Liver (tissue), 8 donors: ENCODE measurements at regions not wholly inside any gene's neighbourhood (a gene's known extent, or its start where the extent isn't known, plus 50 kb on each side); places are given as distances from the start of the nearest gene placed in this dataset.

Source experiments
- DNase-seq: peaks from one replicate; pipeline ENCODE4 v3.0.0-alpha.2; 2017; ENCODE audit warnings: low spot score
- H3K27ac ChIP-seq, 2 donors: one replicate each; pipeline ENCODE4 v1.7.0; 2013; ENCODE audit warnings: inconsistent platforms in 2 of 2, low read length in 2 of 2, control low read depth in 1 of 2, low read depth in 1 of 2, mild to moderate bottlenecking in 1 of 2
- H3K27me3 ChIP-seq, 4 donors: one replicate each; pipeline versions ENCODE4 v1.6.1 to v1.7.0; 2013; ENCODE audit warnings: low read length in 3 of 4, inconsistent platforms in 1 of 4, mild to moderate bottlenecking in 1 of 4, moderate library complexity in 1 of 4; ENCODE audit not compliant: control insufficient read depth in 4 of 4, insufficient read depth in 4 of 4
- H3K36me3 ChIP-seq, 4 donors: one replicate each; pipeline versions ENCODE4 v1.6.1 to v1.7.0; 2013; ENCODE audit warnings: low read length in 3 of 4, mild to moderate bottlenecking in 3 of 4, low read depth in 1 of 4, moderate library complexity in 1 of 4; ENCODE audit not compliant: control insufficient read depth in 4 of 4, insufficient read depth in 3 of 4
- H3K4me1 ChIP-seq, 4 donors: one replicate each; pipeline versions ENCODE4 v1.6.1 to v1.7.0; 2013; ENCODE audit warnings: low read length in 3 of 4, mild to moderate bottlenecking in 3 of 4, moderate library complexity in 1 of 4; ENCODE audit not compliant: control insufficient read depth in 4 of 4, insufficient read depth in 4 of 4
- H3K4me3 ChIP-seq, 3 donors: one replicate each; pipeline versions ENCODE4 v1.6.1 to v1.7.0; 2013; ENCODE audit warnings: low read length in 3 of 3, control low read depth in 1 of 3, low read depth in 1 of 3, mild to moderate bottlenecking in 1 of 3
- H3K9ac ChIP-seq, 2 donors: one replicate each; pipeline ENCODE4 v1.7.0; 2013; ENCODE audit warnings: low read length in 2 of 2, mild to moderate bottlenecking in 2 of 2, moderate library complexity in 2 of 2, control low read depth in 1 of 2, low read depth in 1 of 2
- H3K9me3 ChIP-seq, 4 donors: one replicate each; pipeline versions ENCODE4 v1.6.1 to v1.7.0; 2013; ENCODE audit warnings: low read length in 3 of 4; ENCODE audit not compliant: control insufficient read depth in 4 of 4
- ATF3 ChIP-seq: IDR thresholded peaks from 2 replicates; pipeline ENCODE4 v1.6.1; 2016; ENCODE audit warnings: antibody characterized with exemption
- CTCF ChIP-seq: fragments of 150-350 bp; IDR thresholded peaks from 2 replicates; pipeline ENCODE4 v1.5.1; 2017; ENCODE audit warnings: improper control_type of control experiment, low read depth, low read length; ENCODE audit not compliant: missing input control
- EGR1 ChIP-seq, 2 donors: IDR thresholded peaks; 2 replicates each; pipeline ENCODE4 v1.6.1; 2016 to 2018; ENCODE audit warnings: antibody characterized with exemption in 2 of 2, low read depth in 2 of 2
- FOXA1 ChIP-seq: IDR thresholded peaks from 2 replicates; pipeline ENCODE4 v1.6.1; 2016; ENCODE audit warnings: antibody characterized with exemption
- FOXA2 ChIP-seq: IDR thresholded peaks from 2 replicates; pipeline ENCODE4 v1.6.1; 2016; ENCODE audit warnings: antibody characterized with exemption
- GABPA ChIP-seq, 2 donors: IDR thresholded peaks in 1 of 2; conservative IDR thresholded peaks in 1 of 2; 2 replicates each; pipeline ENCODE4 v1.6.1; 2016; ENCODE audit warnings: antibody characterized with exemption in 2 of 2, mild to moderate bottlenecking in 1 of 2, moderate library complexity in 1 of 2
- HNF4A ChIP-seq, 2 donors: conservative IDR thresholded peaks; 2 replicates each; pipeline ENCODE4 v1.6.1; 2016; ENCODE audit warnings: antibody characterized with exemption in 2 of 2, mild to moderate bottlenecking in 2 of 2
- HNF4G ChIP-seq: IDR thresholded peaks from 2 replicates; pipeline ENCODE4 v1.6.1; 2016; ENCODE audit warnings: antibody characterized with exemption
- JUND ChIP-seq, 2 donors: IDR thresholded peaks; 2 replicates each; pipeline ENCODE4 v1.6.1; 2016; ENCODE audit warnings: antibody characterized with exemption in 2 of 2
- MAX ChIP-seq: IDR thresholded peaks from 2 replicates; pipeline ENCODE4 v1.6.1; 2016; ENCODE audit warnings: antibody characterized with exemption
- NR2F2 ChIP-seq: IDR thresholded peaks from 2 replicates; pipeline ENCODE4 v1.6.1; 2016; ENCODE audit warnings: antibody characterized with exemption
- RAD21 ChIP-seq, 2 donors: IDR thresholded peaks; 2 replicates each; pipeline ENCODE4 v1.6.1; 2016; ENCODE audit warnings: antibody characterized with exemption in 2 of 2, mild to moderate bottlenecking in 2 of 2
- REST ChIP-seq: IDR thresholded peaks from 2 replicates; pipeline ENCODE4 v1.6.1; 2016; ENCODE audit warnings: antibody characterized with exemption, mild to moderate bottlenecking
- RXRA ChIP-seq, 2 donors: IDR thresholded peaks; 2 replicates each; pipeline ENCODE4 v1.6.1; 2017 to 2018; ENCODE audit warnings: antibody characterized with exemption in 2 of 2, mild to moderate bottlenecking in 1 of 2
- YY1 ChIP-seq: IDR thresholded peaks from 2 replicates; pipeline ENCODE4 v1.6.1; 2016; ENCODE audit warnings: antibody characterized with exemption, mild to moderate bottlenecking
- ZBTB33 ChIP-seq: IDR thresholded peaks from 2 replicates; pipeline ENCODE4 v1.6.1; 2016; ENCODE audit warnings: antibody characterized with exemption
- WGBS: extraction: QIAGEN DNeasy Blood & Tissue Kit; methylation state at CpG from one replicate; pipeline ENCODE4 v1.1.7; 2013; 5-methylcytosine and 5-hydroxymethylcytosine counted together
- donor health status: healthy.
- donor health status: healthy.
- donor health status: healthy.
- donor health status: healthy.
- donor health status: healthy.

- no peak for TF ChIP-seq CTCF
- no peak for TF ChIP-seq ATF3
- TF ChIP-seq HNF4A (conservative IDR thresholded peaks at IDR 0.05): no peak
Measured at GRCh38 chr2:57760381-57760801, 286.2 kb upstream of the VRK2 start (continued).

GRCh38 chr2:57776916-57777315, 269.7 kb upstream of the VRK2 start:
- H3K4me3 ChIP-seq: no peak overlapping the region
- H3K27me3 ChIP-seq: no peaks in the 10 kb centered on the region
- no peak overlapping the region for H3K27ac ChIP-seq
- 69% methylated on average over 2 of the region's 2 CpGs for WGBS
- H3K36me3 ChIP-seq: no peaks in the 10 kb centered on the region
- DNase-seq: no peak
- no peaks in the 10 kb centered on the region for H3K9me3 ChIP-seq
- H3K4me1 ChIP-seq: no peaks in the 10 kb centered on the region
- TF ChIP-seq CTCF: no peak
- no peak for TF ChIP-seq EGR1 (IDR thresholded peaks at IDR 0.05; ENCODE audit: low read depth in 2 of 2)
- no peak for TF ChIP-seq GABPA (IDR thresholded peaks at IDR 0.05 in 1 of 2, conservative IDR thresholded peaks at IDR 0.05 in 1 of 2)
- TF ChIP-seq ZBTB33: no peak
- TF ChIP-seq HNF4A (conservative IDR thresholded peaks at IDR 0.05): no peak
- TF ChIP-seq MAX: no peak
- TF ChIP-seq FOXA2: no peak
- no peak for TF ChIP-seq HNF4G
- TF ChIP-seq RXRA (IDR thresholded peaks at IDR 0.05): no peak
- TF ChIP-seq JUND (IDR thresholded peaks at IDR 0.05): no peak
- no peak overlapping the region for H3K9ac ChIP-seq

GRCh38 chr2:57782587-57782986, 264.0 kb upstream of the VRK2 start:
- Histone ChIP-seq H3K9me3 (no peaks in the 10 kb centered on the region), H3K27ac (no peak overlapping the region), H3K9ac (no peak overlapping the region), H3K4me1 (no peaks in the 10 kb centered on the region), H3K27me3 (no peaks in the 10 kb centered on the region), H3K4me3 (no peak overlapping the region), H3K36me3 (no peaks in the 10 kb centered on the region)
- no peak for DNase-seq
- TF ChIP-seq GABPA (IDR thresholded peaks at IDR 0.05 in 1 of 2, conservative IDR thresholded peaks at IDR 0.05 in 1 of 2): no peak
- no peak for TF ChIP-seq JUND (IDR thresholded peaks at IDR 0.05)
- TF ChIP-seq HNF4A (conservative IDR thresholded peaks at IDR 0.05): no peak
- TF ChIP-seq FOXA1: no peak
- TF ChIP-seq NR2F2: no peak
- no peak for TF ChIP-seq REST
- TF ChIP-seq ZBTB33: no peak
- TF ChIP-seq RAD21 (IDR thresholded peaks at IDR 0.05): no peak
- TF ChIP-seq ATF3: no peak
- TF ChIP-seq EGR1 (IDR thresholded peaks at IDR 0.05; ENCODE audit: low read depth in 2 of 2): no peak
- TF ChIP-seq HNF4G: no peak
- no peak for TF ChIP-seq YY1
- TF ChIP-seq MAX: no peak
- TF ChIP-seq FOXA2: no peak
